Osteocyte (in vitro differentiated cells): ENCODE measurements at regions not wholly inside any gene's neighbourhood (a gene's known extent, or its start where the extent isn't known, plus 50 kb on each side); places are given as distances from the start of the nearest gene placed in this dataset.
A peak's percentile ranks its signal among the peaks of the same experiment; 100 is the strongest.

ENCODE experiments used
- DNase-seq: peaks from one replicate; pipeline ENCODE4 v3.0.0; 2021; ENCODE audit warnings: mixed read lengths; ENCODE audit not compliant: unreplicated experiment; ENCODE audit errors: extremely low spot score
- H3K27ac Mint-ChIP-seq: one replicate; pipeline ENCODE4 v1.8.0; 2021; ENCODE audit warnings: mild to moderate bottlenecking, mixed read lengths; ENCODE audit not compliant: unreplicated experiment
- H3K27me3 Mint-ChIP-seq: one replicate; pipeline ENCODE4 v1.8.0; 2021; ENCODE audit warnings: mixed read lengths; ENCODE audit not compliant: unreplicated experiment
- H3K36me3 Mint-ChIP-seq: one replicate; pipeline ENCODE4 v1.8.0; 2021; ENCODE audit warnings: mixed read lengths; ENCODE audit not compliant: unreplicated experiment
- H3K4me1 Mint-ChIP-seq: one replicate; pipeline ENCODE4 v1.8.0; 2021; ENCODE audit warnings: mixed read lengths; ENCODE audit not compliant: unreplicated experiment
- H3K4me3 Mint-ChIP-seq: one replicate; pipeline ENCODE4 v1.8.0; 2021; ENCODE audit warnings: mild to moderate bottlenecking, moderate library complexity, mixed read lengths; ENCODE audit not compliant: unreplicated experiment
- H3K9me3 Mint-ChIP-seq: one replicate; pipeline ENCODE4 v1.8.0; 2021; ENCODE audit warnings: mixed read lengths; ENCODE audit not compliant: unreplicated experiment
- CTCF ChIP-seq: fragments of 200-600 bp; sonication (generic); IDR thresholded peaks from 2 replicates; pipeline ENCODE4 v1.5.0; 2021; ENCODE audit warnings: antibody characterized with exemption, mild to moderate bottlenecking, moderate library complexity

- Mint-ChIP-seq H3K4me3 (no peak overlapping the region), H3K27me3 (peaks cover 12% of the 10 kb centered on the region), H3K36me3 (no peaks in the 10 kb centered on the region), H3K4me1 (no peaks in the 10 kb centered on the region), H3K27ac (no peak overlapping the region), H3K9me3 (no peaks in the 10 kb centered on the region)
- no peak for DNase-seq
- no peak for TF ChIP-seq CTCF
Observed at GRCh38 chr4:64594723-64595122, 185.5 kb upstream of the TECRL start.

- H3K4me1 Mint-ChIP-seq: no peaks in the 10 kb centered on the region
- H3K4me3 Mint-ChIP-seq: no peak overlapping the region
- no peak overlapping the region for H3K27ac Mint-ChIP-seq
- H3K9me3 Mint-ChIP-seq: no peaks in the 10 kb centered on the region
- H3K27me3 Mint-ChIP-seq: peaks cover 14% of the 10 kb centered on the region
- no peaks in the 10 kb centered on the region for H3K36me3 Mint-ChIP-seq
- no peak for TF ChIP-seq CTCF
- no peak for DNase-seq
Observed at GRCh38 chr4:64588507-64588906, 179.3 kb upstream of the TECRL start.

- H3K4me3 Mint-ChIP-seq: no peak overlapping the region
- H3K4me1 Mint-ChIP-seq: no peaks in the 10 kb centered on the region
- peaks cover 10% of the 10 kb centered on the region for H3K27me3 Mint-ChIP-seq
- H3K36me3 Mint-ChIP-seq: no peaks in the 10 kb centered on the region
- peak; percentile 74 for TF ChIP-seq CTCF
- no peaks in the 10 kb centered on the region for H3K9me3 Mint-ChIP-seq
- no peak for DNase-seq
- H3K27ac Mint-ChIP-seq: no peak overlapping the region
Observed at GRCh38 chr4:64584981-64585557, 175.8 kb upstream of the TECRL start.

GRCh38 chr4:64584125-64584524 lies 174.9 kb upstream of the TECRL start:
- Mint-ChIP-seq H3K9me3 (no peaks in the 10 kb centered on the region), H3K4me1 (no peaks in the 10 kb centered on the region), H3K4me3 (no peak overlapping the region), H3K27ac (no peak overlapping the region), H3K36me3 (no peaks in the 10 kb centered on the region), H3K27me3 (peaks cover 10% of the 10 kb centered on the region)
- no peak for DNase-seq
- TF ChIP-seq CTCF: no peak

GRCh38 chr4:64582492-64582891 lies 173.2 kb upstream of the TECRL start:
- no peaks in the 10 kb centered on the region for H3K9me3 Mint-ChIP-seq

More at GRCh38 chr4:64582492-64582891, 173.2 kb upstream of the TECRL start:
- TF ChIP-seq CTCF: no peak
- H3K27ac Mint-ChIP-seq: no peak overlapping the region
- no peaks in the 10 kb centered on the region for H3K36me3 Mint-ChIP-seq
- no peaks in the 10 kb centered on the region for H3K4me1 Mint-ChIP-seq
- no peak overlapping the region for H3K4me3 Mint-ChIP-seq
- peaks cover 12% of the 10 kb centered on the region for H3K27me3 Mint-ChIP-seq
- DNase-seq: no peak
